ENCODE measurements at regions not wholly inside any gene's neighbourhood (a gene's known extent, or its start where the extent isn't known, plus 50 kb on each side); places are given as distances from the start of the nearest gene placed in this dataset.
"Not testable (repeated sequence)": the region's sequence is repeated elsewhere in the genome, so short reads cannot be mapped to it uniquely, and the experiment has no call there.

DNA sequence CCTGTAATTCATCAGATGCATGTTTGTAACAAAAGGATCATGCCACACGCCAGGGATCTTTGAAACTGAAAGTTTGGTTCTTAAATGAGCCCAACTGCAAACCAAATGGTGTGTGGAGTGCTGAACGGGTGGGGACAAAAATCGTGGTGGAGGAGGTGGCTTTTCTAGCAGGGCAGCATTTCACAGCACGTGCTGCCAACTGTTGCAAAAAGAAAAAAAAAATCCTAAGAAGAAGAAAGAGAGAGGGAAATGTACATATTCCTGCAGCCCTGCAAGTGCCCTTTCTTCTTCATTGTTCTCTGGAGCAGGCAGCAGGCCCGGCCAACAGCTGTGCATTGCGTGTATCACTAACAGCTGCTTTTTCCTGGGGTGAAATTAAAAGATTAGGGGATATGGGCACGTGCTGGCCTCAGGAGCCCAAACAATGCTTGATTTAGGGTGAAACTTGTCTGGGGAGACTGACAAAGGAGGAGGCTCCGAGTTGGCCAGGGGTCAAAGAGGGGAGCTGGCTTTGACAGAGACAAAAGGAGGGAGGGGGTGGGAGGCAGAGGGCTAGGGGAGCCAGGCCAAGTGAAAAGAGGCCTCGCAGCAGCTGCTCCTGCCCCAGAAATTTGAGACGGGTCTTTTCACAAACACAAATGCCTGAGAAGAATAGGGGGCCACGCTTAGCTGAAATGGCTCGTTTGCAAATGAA, 73.0 kb downstream of the GADD45G start:
- no peak overlapping the region for H3K27ac ChIP-seq (ENCODE audit: low read length)
- no peak overlapping the region for H3K4me2 ChIP-seq (ENCODE audit: low read depth, low read length, poor library complexity, severe bottlenecking)
- no peaks in the 10 kb centered on the region for H4K20me1 ChIP-seq (ENCODE audit: insufficient read depth, low read depth, low read length)
- H3K79me2 ChIP-seq (ENCODE audit: low read length) = no peaks in the 10 kb centered on the region
- no peak overlapping the region for H3K9ac ChIP-seq (ENCODE audit: low read length)
- no peak overlapping the region for H3K4me3 ChIP-seq (ENCODE audit: low read length)
- no peaks in the 10 kb centered on the region for H3K36me3 ChIP-seq (ENCODE audit: insufficient read depth, low read length)
- H3K4me1 ChIP-seq (ENCODE audit: low read length) = no peaks in the 10 kb centered on the region
- H2AFZ ChIP-seq (ENCODE audit: low read length) = no peak overlapping the region
- no peak for DNase-seq
- H3K27me3 ChIP-seq (ENCODE audit: low read length) = no peaks in the 10 kb centered on the region
- H3K9me2 ChIP-seq (replicated peaks; ENCODE audit: insufficient read depth, low read length) = no peaks in the 10 kb centered on the region
- H3K9me3 ChIP-seq (ENCODE audit: low read length) = no peaks in the 10 kb centered on the region

DNA sequence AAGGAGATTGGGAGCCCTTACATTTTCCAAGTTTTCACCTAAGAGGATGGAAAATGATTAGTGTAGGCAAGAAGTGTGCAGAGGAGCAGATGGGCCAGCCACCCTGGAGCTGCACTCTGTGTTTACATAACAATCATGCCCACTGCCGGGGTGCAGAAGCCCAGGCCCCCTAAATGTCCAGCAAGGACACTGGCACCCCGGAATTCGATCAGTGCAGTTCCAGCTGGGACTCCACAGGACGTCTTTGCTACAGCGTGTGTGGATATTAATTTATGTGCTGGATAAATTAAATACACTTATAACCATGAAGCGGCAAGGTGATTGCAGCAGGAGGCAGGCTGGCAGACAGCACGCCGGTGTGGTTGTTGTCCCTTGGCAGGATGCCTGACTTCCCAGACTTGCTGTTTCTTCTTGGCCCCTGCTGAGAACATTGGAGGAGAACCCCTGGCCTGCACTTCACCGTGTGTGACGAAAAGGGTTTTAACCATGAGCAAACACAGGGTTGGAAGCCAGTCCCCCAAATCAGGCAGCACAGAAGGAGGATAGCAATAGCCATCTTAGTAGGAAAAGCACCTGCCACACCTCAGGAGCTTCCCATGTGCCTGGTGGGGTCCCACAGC, 73.7 kb downstream of the GADD45G start:
- H3K4me3 ChIP-seq (ENCODE audit: low read length) = no peak overlapping the region
- H3K79me2 ChIP-seq (ENCODE audit: low read length) = no peaks in the 10 kb centered on the region
- H3K4me1 ChIP-seq (ENCODE audit: low read length) = no peaks in the 10 kb centered on the region
- H2AFZ ChIP-seq (ENCODE audit: low read length) = no peak overlapping the region
- no peak overlapping the region for H3K9ac ChIP-seq (ENCODE audit: low read length)
- H3K9me3 ChIP-seq (ENCODE audit: low read length) = no peaks in the 10 kb centered on the region
- no peaks in the 10 kb centered on the region for H3K9me2 ChIP-seq (replicated peaks; ENCODE audit: insufficient read depth, low read length)
- no peaks in the 10 kb centered on the region for H3K27me3 ChIP-seq (ENCODE audit: low read length)
- no peaks in the 10 kb centered on the region for H3K36me3 ChIP-seq (ENCODE audit: insufficient read depth, low read length)
- DNase-seq = no peak
- no peak overlapping the region for H3K27ac ChIP-seq (ENCODE audit: low read length)
- H3K4me2 ChIP-seq (ENCODE audit: low read depth, low read length, poor library complexity, severe bottlenecking) = no peak overlapping the region
- no peaks in the 10 kb centered on the region for H4K20me1 ChIP-seq (ENCODE audit: insufficient read depth, low read depth, low read length)

DNA sequence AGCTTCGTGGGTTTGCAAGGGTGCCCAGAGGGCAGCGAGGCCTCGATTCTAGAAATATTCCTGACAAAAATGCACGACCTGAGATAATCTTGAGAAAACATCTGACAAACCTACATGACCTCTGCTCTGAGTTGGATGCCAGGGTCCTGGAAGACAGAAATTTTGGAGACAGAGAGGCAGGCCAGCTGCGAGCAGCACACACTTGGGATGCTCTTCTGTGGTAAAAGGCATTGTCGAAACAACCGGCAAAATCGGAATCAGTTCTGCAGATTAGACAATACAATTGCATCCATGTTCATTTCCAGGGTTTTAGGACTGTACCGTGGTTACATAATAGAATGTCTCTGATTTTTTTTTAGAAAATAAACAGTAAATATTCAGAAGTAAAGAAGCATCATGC, 74.2 kb downstream of the GADD45G start:
- no peaks in the 10 kb centered on the region for H3K36me3 ChIP-seq (ENCODE audit: insufficient read depth, low read length)
- H2AFZ ChIP-seq (ENCODE audit: low read length) = no peak overlapping the region
- no peak overlapping the region for H3K4me2 ChIP-seq (ENCODE audit: low read depth, low read length, poor library complexity, severe bottlenecking)
- no peak for DNase-seq
- H3K9ac ChIP-seq (ENCODE audit: low read length) = no peak overlapping the region
- no peak overlapping the region for H3K27ac ChIP-seq (ENCODE audit: low read length)
- no peaks in the 10 kb centered on the region for H4K20me1 ChIP-seq (ENCODE audit: insufficient read depth, low read depth, low read length)
- H3K27me3 ChIP-seq (ENCODE audit: low read length) = no peaks in the 10 kb centered on the region
- no peaks in the 10 kb centered on the region for H3K79me2 ChIP-seq (ENCODE audit: low read length)
- no peaks in the 10 kb centered on the region for H3K4me1 ChIP-seq (ENCODE audit: low read length)
- no peaks in the 10 kb centered on the region for H3K9me3 ChIP-seq (ENCODE audit: low read length)
- H3K9me2 ChIP-seq (replicated peaks; ENCODE audit: insufficient read depth, low read length) = no peaks in the 10 kb centered on the region
- H3K4me3 ChIP-seq (ENCODE audit: low read length) = no peak overlapping the region

DNA sequence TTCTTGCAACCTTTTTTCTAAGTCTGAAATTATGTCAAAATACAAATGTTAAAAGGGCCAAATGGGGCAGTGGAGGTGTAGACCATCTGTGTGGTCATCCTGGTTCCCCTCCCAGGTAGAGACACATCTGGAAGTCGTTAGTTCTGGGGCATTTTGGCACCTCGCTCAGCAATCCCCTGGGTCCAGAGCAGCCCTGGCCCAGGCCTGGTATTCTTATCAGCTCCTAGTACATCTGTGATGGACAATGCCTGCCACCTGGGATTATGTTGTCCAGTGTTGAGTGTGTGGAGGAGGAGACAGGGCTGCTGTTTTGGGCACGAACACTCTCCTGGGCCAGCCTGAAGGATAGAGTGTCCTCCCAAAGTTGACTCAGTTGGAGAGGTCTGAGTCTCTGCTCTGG, 74.8 kb downstream of the GADD45G start:
- Histone ChIP-seq H2AFZ (ENCODE audit: low read length) (no peak overlapping the region), H3K9me2 (replicated peaks; ENCODE audit: insufficient read depth, low read length) (no peaks in the 10 kb centered on the region), H4K20me1 (ENCODE audit: insufficient read depth, low read depth, low read length) (no peaks in the 10 kb centered on the region), H3K9me3 (ENCODE audit: low read length) (no peaks in the 10 kb centered on the region), H3K4me1 (ENCODE audit: low read length) (no peaks in the 10 kb centered on the region), H3K36me3 (ENCODE audit: insufficient read depth, low read length) (no peaks in the 10 kb centered on the region), H3K79me2 (ENCODE audit: low read length) (no peaks in the 10 kb centered on the region), H3K9ac (ENCODE audit: low read length) (no peak overlapping the region), H3K27ac (ENCODE audit: low read length) (no peak overlapping the region), H3K27me3 (ENCODE audit: low read length) (no peaks in the 10 kb centered on the region), H3K4me2 (ENCODE audit: low read depth, low read length, poor library complexity, severe bottlenecking) (no peak overlapping the region), H3K4me3 (ENCODE audit: low read length) (no peak overlapping the region)
- no peak for DNase-seq

DNA sequence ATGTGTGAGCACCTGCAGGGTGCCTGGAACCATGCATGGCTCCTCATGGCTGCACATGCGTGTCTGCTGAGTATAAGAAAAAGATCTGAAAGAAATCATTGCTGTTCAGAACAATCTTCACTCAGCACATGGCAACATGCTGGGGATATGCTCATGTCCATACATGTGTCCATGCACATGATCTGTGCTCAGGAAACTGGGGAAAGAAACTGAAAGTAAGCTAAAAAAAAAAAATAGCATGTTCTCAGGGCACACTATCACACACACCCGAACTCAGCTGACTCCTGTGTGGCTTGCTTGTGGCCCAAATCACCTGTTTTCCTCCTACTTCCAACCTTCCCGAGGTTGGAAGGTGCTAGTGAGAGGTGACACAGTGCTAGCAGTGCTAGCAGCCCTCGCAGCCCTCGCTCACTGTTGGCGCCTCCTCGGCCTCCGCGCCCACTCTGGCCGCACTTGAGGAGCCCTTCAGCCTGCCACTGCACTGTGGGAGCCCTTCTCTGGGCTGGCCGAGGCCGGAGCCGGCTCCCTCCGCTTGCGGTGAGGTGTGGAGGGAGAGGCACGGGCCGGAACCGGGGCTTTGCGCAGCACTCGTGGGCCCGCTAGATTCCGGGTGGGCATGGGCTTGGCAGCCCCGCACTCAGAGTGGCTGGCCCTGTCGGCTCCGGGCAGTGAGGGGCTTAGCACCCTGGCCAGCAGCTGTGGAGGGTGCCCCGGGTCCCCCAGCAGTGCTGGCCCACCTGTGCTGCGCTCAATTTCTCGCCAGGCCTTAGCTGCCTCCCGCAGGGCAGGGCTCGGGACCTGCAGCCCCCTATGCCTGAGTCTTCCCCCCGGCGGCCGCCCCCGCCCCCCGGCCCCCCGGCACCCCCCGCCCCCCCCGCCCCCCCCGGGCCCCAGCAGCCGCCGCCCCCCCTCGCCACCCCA, 76.0 kb downstream of the GADD45G start:
- Histone ChIP-seq H3K4me1 (ENCODE audit: low read length) (no peaks in the 10 kb centered on the region), H3K27ac (ENCODE audit: low read length) (no peak overlapping the region), H2AFZ (ENCODE audit: low read length) (no peak overlapping the region), H3K9me2 (replicated peaks; ENCODE audit: insufficient read depth, low read length) (no peaks in the 10 kb centered on the region), H3K4me3 (ENCODE audit: low read length) (no peak overlapping the region), H4K20me1 (ENCODE audit: insufficient read depth, low read depth, low read length) (no peaks in the 10 kb centered on the region), H3K9ac (ENCODE audit: low read length) (no peak overlapping the region), H3K79me2 (ENCODE audit: low read length) (no peaks in the 10 kb centered on the region), H3K36me3 (ENCODE audit: insufficient read depth, low read length) (no peaks in the 10 kb centered on the region), H3K9me3 (ENCODE audit: low read length) (no peaks in the 10 kb centered on the region), H3K27me3 (ENCODE audit: low read length) (no peaks in the 10 kb centered on the region), H3K4me2 (ENCODE audit: low read depth, low read length, poor library complexity, severe bottlenecking) (no peak overlapping the region)
- no peak for DNase-seq

DNA sequence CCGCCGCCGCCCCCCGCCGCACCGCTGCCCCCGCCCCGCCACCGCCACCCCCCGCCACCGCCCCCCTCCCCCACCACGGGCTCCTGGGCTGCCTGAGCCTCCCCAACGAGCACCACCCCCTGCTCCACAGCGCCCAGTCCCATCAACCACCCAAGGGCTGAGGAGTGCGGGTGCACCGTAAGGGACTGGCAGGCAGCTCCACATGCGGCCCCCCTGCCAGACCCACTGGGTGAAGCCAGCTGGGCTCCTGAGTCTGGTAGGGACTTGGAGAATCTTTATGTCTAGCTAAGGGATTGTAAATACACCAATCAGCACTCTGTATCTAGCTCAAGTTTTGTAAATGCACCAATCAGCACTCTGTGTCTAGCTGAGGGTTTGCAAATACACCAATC, 76.7 kb downstream of the GADD45G start:
- not testable (repeated sequence) for H3K9me3 ChIP-seq (ENCODE audit: low read length); H3K4me2 ChIP-seq (ENCODE audit: low read depth, low read length, poor library complexity, severe bottlenecking); H3K27ac ChIP-seq (ENCODE audit: low read length); H3K4me1 ChIP-seq (ENCODE audit: low read length); H3K9me2 ChIP-seq (replicated peaks; ENCODE audit: insufficient read depth, low read length); H3K9ac ChIP-seq (ENCODE audit: low read length); H3K36me3 ChIP-seq (ENCODE audit: insufficient read depth, low read length); H3K4me3 ChIP-seq (ENCODE audit: low read length); H3K79me2 ChIP-seq (ENCODE audit: low read length); H3K27me3 ChIP-seq (ENCODE audit: low read length); DNase-seq; H2AFZ ChIP-seq (ENCODE audit: low read length); H4K20me1 ChIP-seq (ENCODE audit: insufficient read depth, low read depth, low read length)

DNA sequence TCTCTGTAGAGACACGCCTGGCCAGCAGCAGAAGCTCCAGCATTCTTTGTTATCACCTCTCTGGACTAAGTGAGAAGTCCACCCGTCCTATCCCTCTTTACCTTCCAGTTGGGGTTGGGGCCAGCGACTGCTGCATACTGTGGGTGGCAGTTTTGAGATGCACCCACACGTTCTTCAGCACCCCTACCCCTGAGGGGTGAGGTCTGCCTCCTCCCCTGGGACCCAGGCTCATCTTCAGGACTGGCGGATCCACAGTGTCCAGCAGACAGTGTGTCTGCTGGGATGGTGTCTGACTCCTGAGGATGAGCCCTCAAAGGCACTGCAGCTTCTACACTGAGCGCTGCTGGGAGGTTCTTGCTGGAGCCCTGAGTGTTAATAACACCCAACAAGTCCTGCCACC, 78.8 kb downstream of the GADD45G start:
- Histone ChIP-seq H3K9ac (ENCODE audit: low read length) (no peak overlapping the region), H3K27ac (ENCODE audit: low read length) (no peak overlapping the region), H4K20me1 (ENCODE audit: insufficient read depth, low read depth, low read length) (no peaks in the 10 kb centered on the region), H3K27me3 (ENCODE audit: low read length) (no peaks in the 10 kb centered on the region), H3K9me3 (ENCODE audit: low read length) (no peaks in the 10 kb centered on the region), H2AFZ (ENCODE audit: low read length) (no peak overlapping the region), H3K9me2 (replicated peaks; ENCODE audit: insufficient read depth, low read length) (no peaks in the 10 kb centered on the region), H3K36me3 (ENCODE audit: insufficient read depth, low read length) (no peaks in the 10 kb centered on the region), H3K4me2 (ENCODE audit: low read depth, low read length, poor library complexity, severe bottlenecking) (no peak overlapping the region), H3K4me1 (ENCODE audit: low read length) (no peaks in the 10 kb centered on the region), H3K79me2 (ENCODE audit: low read length) (no peaks in the 10 kb centered on the region), H3K4me3 (ENCODE audit: low read length) (no peak overlapping the region)
- no peak for DNase-seq

DNA sequence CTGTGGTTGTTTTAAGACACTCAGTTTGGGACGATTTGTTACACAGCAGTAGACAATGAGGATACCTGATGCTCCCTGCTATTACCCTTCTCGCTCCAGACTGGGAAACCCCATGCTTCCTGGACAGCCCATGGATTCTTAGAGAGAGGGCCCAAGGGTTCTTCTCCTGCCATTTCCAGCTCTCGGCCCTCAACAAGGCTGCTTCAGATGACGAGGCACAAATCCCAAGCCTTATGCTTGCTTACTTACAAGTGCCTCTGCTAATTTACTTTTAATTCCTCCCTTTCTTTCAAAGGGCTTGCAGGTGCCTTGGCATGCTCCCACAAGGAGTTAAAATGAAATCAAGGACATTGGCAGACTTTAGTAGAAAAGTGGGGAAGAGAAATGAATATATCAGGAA, 79.4 kb downstream of the GADD45G start:
- Histone ChIP-seq H2AFZ (ENCODE audit: low read length) (no peak overlapping the region), H3K27ac (ENCODE audit: low read length) (no peak overlapping the region), H3K4me1 (ENCODE audit: low read length) (no peaks in the 10 kb centered on the region), H4K20me1 (ENCODE audit: insufficient read depth, low read depth, low read length) (no peaks in the 10 kb centered on the region), H3K36me3 (ENCODE audit: insufficient read depth, low read length) (no peaks in the 10 kb centered on the region), H3K4me2 (ENCODE audit: low read depth, low read length, poor library complexity, severe bottlenecking) (no peak overlapping the region), H3K4me3 (ENCODE audit: low read length) (no peak overlapping the region), H3K9ac (ENCODE audit: low read length) (no peak overlapping the region), H3K9me3 (ENCODE audit: low read length) (no peaks in the 10 kb centered on the region), H3K79me2 (ENCODE audit: low read length) (no peaks in the 10 kb centered on the region), H3K27me3 (ENCODE audit: low read length) (no peaks in the 10 kb centered on the region), H3K9me2 (replicated peaks; ENCODE audit: insufficient read depth, low read length) (no peaks in the 10 kb centered on the region)
- DNase-seq = no peak

Data from Karpas-422 (cell line).